ENCODE measurements at regions not wholly inside any gene's neighbourhood (a gene's known extent, or its start where the extent isn't known, plus 50 kb on each side); places are given as distances from the start of the nearest gene placed in this dataset.

DNA sequence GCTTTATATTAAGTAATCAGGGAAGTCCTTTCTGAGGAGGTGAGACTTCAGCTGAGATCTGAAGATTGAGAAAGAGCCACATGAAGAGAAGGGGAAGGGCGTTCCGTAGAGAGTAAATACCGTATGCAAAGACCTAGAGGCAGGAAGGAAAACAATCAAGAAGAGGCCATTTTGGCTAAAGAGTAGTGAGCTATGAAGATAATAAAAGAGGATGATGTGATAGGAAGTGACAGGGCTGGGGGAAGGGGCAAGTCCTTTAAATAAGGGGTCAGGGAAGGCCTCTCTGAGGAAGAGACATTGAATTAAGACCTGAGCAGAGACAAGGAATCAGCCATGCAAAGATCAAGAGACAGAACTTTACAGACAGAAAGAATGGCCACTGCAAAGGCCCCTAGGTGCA, 86.2 kb downstream of the ZIC3 start:
- TF ChIP-seq TSHZ1 (tag by site-specific recombination; IDR thresholded peaks at IDR 0.05; ENCODE audit: borderline replicate concordance) (no peak), ZFP41 (tag by site-specific recombination; IDR thresholded peaks at IDR 0.05; ENCODE audit: borderline replicate concordance) (no peak), ZNF184 (tag by site-specific recombination; IDR thresholded peaks at IDR 0.05) (no peak), ZNF555 (tag by site-specific recombination; conservative IDR thresholded peaks at IDR 0.05) (no peak), ZNF624 (tag by site-specific recombination; IDR thresholded peaks at IDR 0.05) (no peak), ZNF48 (tag by site-specific recombination; IDR thresholded peaks at IDR 0.05) (no peak)
- Histone ChIP-seq H3K4me3 (ENCODE audit: low read depth, low read length) (no peak overlapping the region), H3K9me3 (ENCODE audit: control insufficient read depth, insufficient read depth, low read depth, low read length) (no peaks in the 10 kb centered on the region), H3K4me1 (ENCODE audit: control insufficient read depth, insufficient read depth, low read length) (no peaks in the 10 kb centered on the region), H3K27ac (ENCODE audit: extremely low read depth, low read depth, low read length) (no peak overlapping the region), H3K36me3 (ENCODE audit: control insufficient read depth in 2 of 2, insufficient read depth in 1 of 2, low read length in 2 of 2) (no peaks in the 10 kb centered on the region)
- POLR2A ChIA-PET: no interaction called here
- CTCF ChIA-PET: no interaction called here

DNA sequence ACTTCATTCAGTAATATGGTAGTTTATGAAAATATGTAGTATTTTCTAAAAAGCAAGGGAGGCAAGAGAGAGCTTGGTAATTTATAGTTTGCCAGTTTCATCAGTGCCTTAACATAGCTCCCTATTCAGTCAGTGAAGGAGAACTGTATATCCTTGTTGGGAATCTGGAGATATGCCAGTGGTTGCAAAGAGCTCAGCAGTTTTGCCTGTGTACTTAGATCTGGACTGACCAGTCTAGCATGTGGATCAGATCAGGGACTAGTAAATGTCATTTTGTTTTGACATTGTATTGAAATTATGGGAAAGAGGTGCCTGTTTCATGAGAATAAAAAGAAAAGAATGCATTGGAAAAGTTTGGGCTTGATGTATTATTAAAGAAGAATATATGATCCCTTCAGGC, 88.6 kb downstream of the ZIC3 start:
- POLR2A ChIA-PET: no interaction called here

DNA sequence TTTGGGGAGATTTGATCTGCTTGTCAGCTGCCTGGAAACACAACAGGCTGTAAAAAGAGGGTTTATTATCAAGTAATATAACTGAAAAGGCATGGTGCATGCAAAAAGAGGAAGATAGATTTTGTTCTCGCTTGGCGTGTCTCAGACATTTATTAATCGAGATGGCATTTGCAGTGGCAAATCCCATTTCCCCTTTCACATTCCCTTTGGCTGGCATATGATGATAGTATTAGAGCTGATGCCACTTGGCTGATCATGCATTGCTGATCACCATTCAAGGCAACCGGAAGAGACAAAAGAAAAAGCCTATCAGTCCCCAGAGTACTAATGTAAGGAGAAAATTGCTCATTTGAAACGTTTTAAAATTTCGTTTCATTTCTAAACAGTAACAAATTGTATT, 101.8 kb downstream of the ZIC3 start:
- no peaks in the 10 kb centered on the region for H3K36me3 ChIP-seq (ENCODE audit: control insufficient read depth in 2 of 2, insufficient read depth in 1 of 2, low read length in 2 of 2)
- H3K4me1 ChIP-seq (ENCODE audit: control insufficient read depth, insufficient read depth, low read length): no peaks in the 10 kb centered on the region
- H3K4me3 ChIP-seq (ENCODE audit: low read depth, low read length): no peak overlapping the region
- H3K9me3 ChIP-seq (ENCODE audit: control insufficient read depth, insufficient read depth, low read depth, low read length): no peaks in the 10 kb centered on the region
- H3K27ac ChIP-seq (ENCODE audit: extremely low read depth, low read depth, low read length): no peak overlapping the region
- CTCF ChIA-PET: interaction anchor here (0.6 kb wide), 1 partner anchor 41 kb away, joined by 3 read pairs; no protein-coding TSS in a partner anchor
- TF ChIP-seq ZFP3 (tag by site-specific recombination; IDR thresholded peaks at IDR 0.05; ENCODE audit: low read depth) (no peak), ZBTB17 (tag by site-specific recombination; IDR thresholded peaks at IDR 0.05) (no peak), ZNF114 (tag by site-specific recombination; IDR thresholded peaks at IDR 0.05) (no peak), ZNF121 (tag by site-specific recombination; IDR thresholded peaks at IDR 0.05) (no peak), ZBTB20 (tag by site-specific recombination; IDR thresholded peaks at IDR 0.05) (no peak), BCL11B (tag by site-specific recombination; IDR thresholded peaks at IDR 0.05; ENCODE audit: low read depth) (no peak), ZNF19 (tag by site-specific recombination; IDR thresholded peaks at IDR 0.05; ENCODE audit: low read depth) (no peak)
- TF ChIP-seq, protein P1, sequence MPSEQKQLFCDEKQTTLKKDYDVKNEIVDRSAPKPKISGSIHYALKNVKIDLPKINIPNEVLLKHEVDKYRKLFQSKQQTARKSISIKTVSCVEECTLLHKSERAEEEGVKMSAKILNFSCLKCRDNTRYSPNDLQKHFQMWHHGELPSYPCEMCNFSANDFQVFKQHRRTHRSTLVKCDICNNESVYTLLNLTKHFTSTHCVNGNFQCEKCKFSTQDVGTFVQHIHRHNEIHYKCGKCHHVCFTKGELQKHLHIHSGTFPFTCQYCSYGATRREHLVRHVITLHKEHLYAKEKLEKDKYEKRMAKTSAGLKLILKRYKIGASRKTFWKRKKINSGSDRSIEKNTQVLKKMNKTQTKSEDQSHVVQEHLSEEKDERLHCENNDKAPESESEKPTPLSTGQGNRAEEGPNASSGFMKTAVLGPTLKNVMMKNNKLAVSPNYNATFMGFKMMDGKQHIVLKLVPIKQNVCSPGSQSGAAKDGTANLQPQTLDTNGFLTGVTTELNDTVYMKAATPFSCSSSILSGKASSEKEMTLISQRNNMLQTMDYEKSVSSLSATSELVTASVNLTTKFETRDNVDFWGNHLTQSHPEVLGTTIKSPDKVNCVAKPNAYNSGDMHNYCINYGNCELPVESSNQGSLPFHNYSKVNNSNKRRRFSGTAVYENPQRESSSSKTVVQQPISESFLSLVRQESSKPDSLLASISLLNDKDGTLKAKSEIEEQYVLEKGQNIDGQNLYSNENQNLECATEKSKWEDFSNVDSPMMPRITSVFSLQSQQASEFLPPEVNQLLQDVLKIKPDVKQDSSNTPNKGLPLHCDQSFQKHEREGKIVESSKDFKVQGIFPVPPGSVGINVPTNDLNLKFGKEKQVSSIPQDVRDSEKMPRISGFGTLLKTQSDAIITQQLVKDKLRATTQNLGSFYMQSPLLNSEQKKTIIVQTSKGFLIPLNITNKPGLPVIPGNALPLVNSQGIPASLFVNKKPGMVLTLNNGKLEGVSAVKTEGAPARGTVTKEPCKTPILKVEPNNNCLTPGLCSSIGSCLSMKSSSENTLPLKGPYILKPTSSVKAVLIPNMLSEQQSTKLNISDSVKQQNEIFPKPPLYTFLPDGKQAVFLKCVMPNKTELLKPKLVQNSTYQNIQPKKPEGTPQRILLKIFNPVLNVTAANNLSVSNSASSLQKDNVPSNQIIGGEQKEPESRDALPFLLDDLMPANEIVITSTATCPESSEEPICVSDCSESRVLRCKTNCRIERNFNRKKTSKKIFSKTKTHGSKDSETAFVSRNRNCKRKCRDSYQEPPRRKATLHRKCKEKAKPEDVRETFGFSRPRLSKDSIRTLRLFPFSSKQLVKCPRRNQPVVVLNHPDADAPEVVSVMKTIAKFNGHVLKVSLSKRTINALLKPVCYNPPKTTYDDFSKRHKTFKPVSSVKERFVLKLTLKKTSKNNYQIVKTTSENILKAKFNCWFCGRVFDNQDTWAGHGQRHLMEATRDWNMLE (tag by site-specific recombination; conservative IDR thresholded peaks at IDR 0.05; ENCODE audit: low read depth): no peak
- POLR2A ChIA-PET: no interaction called here

More for the DNA sequence above, 88.6 kb downstream of the ZIC3 start:
- Histone ChIP-seq H3K36me3 (ENCODE audit: control insufficient read depth in 2 of 2, insufficient read depth in 1 of 2, low read length in 2 of 2) (no peaks in the 10 kb centered on the region), H3K9me3 (ENCODE audit: control insufficient read depth, insufficient read depth, low read depth, low read length) (no peaks in the 10 kb centered on the region), H3K27ac (ENCODE audit: extremely low read depth, low read depth, low read length) (no peak overlapping the region), H3K4me3 (ENCODE audit: low read depth, low read length) (no peak overlapping the region), H3K4me1 (ENCODE audit: control insufficient read depth, insufficient read depth, low read length) (no peaks in the 10 kb centered on the region)
- no peak for TF ChIP-seq ZNF529 (tag by site-specific recombination; IDR thresholded peaks at IDR 0.05; ENCODE audit: insufficient replicate concordance)
- TF ChIP-seq ZNF324 (tag by site-specific recombination; IDR thresholded peaks at IDR 0.05): no peak
- no peak for TF ChIP-seq ZNF311 (tag by site-specific recombination; IDR thresholded peaks at IDR 0.05; ENCODE audit: borderline replicate concordance)
- TF ChIP-seq ZNF571 (tag by site-specific recombination; IDR thresholded peaks at IDR 0.05): no peak
- TF ChIP-seq ZNF560 (tag by site-specific recombination; IDR thresholded peaks at IDR 0.05; ENCODE audit: borderline replicate concordance): no peak
- TF ChIP-seq ZNF404 (tag by site-specific recombination; IDR thresholded peaks at IDR 0.05): no peak
- TF ChIP-seq, protein P2, sequence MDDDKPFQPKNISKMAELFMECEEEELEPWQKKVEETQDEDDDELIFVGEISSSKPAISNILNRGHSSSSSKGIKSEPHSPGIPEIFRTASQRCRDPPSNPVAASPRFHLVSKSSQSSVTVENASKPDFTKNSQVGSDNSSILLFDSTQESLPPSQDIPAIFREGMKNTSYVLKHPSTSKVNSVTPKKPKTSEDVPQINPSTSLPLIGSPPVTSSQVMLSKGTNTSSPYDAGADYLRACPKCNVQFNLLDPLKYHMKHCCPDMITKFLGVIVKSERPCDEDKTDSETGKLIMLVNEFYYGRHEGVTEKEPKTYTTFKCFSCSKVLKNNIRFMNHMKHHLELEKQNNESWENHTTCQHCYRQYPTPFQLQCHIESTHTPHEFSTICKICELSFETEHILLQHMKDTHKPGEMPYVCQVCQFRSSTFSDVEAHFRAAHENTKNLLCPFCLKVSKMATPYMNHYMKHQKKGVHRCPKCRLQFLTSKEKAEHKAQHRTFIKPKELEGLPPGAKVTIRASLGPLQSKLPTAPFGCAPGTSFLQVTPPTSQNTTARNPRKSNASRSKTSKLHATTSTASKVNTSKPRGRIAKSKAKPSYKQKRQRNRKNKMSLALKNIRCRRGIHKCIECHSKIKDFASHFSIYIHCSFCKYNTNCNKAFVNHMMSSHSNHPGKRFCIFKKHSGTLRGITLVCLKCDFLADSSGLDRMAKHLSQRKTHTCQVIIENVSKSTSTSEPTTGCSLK (tag by site-specific recombination; IDR thresholded peaks at IDR 0.05): no peak
- CTCF ChIA-PET: no interaction called here
